ENCODE measurements at regions not wholly inside any gene's neighbourhood (a gene's known extent, or its start where the extent isn't known, plus 50 kb on each side); places are given as distances from the start of the nearest gene placed in this dataset.

- peak; percentile 76 for DNase-seq (ENCODE audit: low read depth)
- no peak for TF ChIP-seq CTCF (conservative IDR thresholded peaks at IDR 0.05; ENCODE audit: low read depth, low read length)
- no peak overlapping the region for H3K4me3 ChIP-seq (ENCODE audit: low read depth, low read length)
Observed at GRCh38 chr5:170451747-170452365, 52.0 kb upstream of the KCNIP1 start.

- DNase-seq (ENCODE audit: low read depth) = no peak
- TF ChIP-seq CTCF (conservative IDR thresholded peaks at IDR 0.05; ENCODE audit: low read depth, low read length) = no peak
Observed at GRCh38 chr5:170450061-170450669, 53.7 kb upstream of the KCNIP1 start.

GRCh38 chr5:170449232-170449631, 54.6 kb upstream of the KCNIP1 start:
- no peak overlapping the region for H3K4me3 ChIP-seq (ENCODE audit: low read depth, low read length)
- no peak for DNase-seq (ENCODE audit: low read depth)
- TF ChIP-seq CTCF (conservative IDR thresholded peaks at IDR 0.05; ENCODE audit: low read depth, low read length) = no peak

More at GRCh38 chr5:170450061-170450669, 53.7 kb upstream of the KCNIP1 start:
- H3K4me3 ChIP-seq (ENCODE audit: low read depth, low read length) = no peak overlapping the region

- no peak for DNase-seq (ENCODE audit: low read depth)
- H3K4me3 ChIP-seq (ENCODE audit: low read depth, low read length) = no peak overlapping the region
- no peak for TF ChIP-seq CTCF (conservative IDR thresholded peaks at IDR 0.05; ENCODE audit: low read depth, low read length)
Observed at GRCh38 chr5:170448221-170448620, 55.6 kb upstream of the KCNIP1 start.

GRCh38 chr5:170446365-170446764, 57.2 kb upstream of the KCNMB1 start:
- no peak for TF ChIP-seq CTCF (conservative IDR thresholded peaks at IDR 0.05; ENCODE audit: low read depth, low read length)
- no peak overlapping the region for H3K4me3 ChIP-seq (ENCODE audit: low read depth, low read length)
- no peak for DNase-seq (ENCODE audit: low read depth)

GRCh38 chr5:170445936-170446335, 56.8 kb upstream of the KCNMB1 start:
- DNase-seq (ENCODE audit: low read depth) = no peak
- TF ChIP-seq CTCF (conservative IDR thresholded peaks at IDR 0.05; ENCODE audit: low read depth, low read length) = no peak
- no peak overlapping the region for H3K4me3 ChIP-seq (ENCODE audit: low read depth, low read length)

GRCh38 chr5:170444969-170445505, 55.9 kb upstream of the KCNMB1 start:
- no peak overlapping the region for H3K4me3 ChIP-seq (ENCODE audit: low read depth, low read length)
- no peak for DNase-seq (ENCODE audit: low read depth)
- TF ChIP-seq CTCF (conservative IDR thresholded peaks at IDR 0.05; ENCODE audit: low read depth, low read length) = no peak
